Lung (tissue), 11 donors: ENCODE measurements at regions not wholly inside any gene's neighbourhood (a gene's known extent, or its start where the extent isn't known, plus 50 kb on each side); places are given as distances from the start of the nearest gene placed in this dataset.

ENCODE experiments used
- ATAC-seq: fragments of 200-7000 bp; cut with Tn5 transposase; one replicate; pipeline ENCODE4 v1.9.1; 2020; ENCODE audit warnings: moderate number of reproducible peaks; ENCODE audit not compliant: insufficient read depth, low FRiP score
- DNase-seq, 3 donors: peaks; one replicate each; pipeline ENCODE4 v3.0.0-alpha.2; 2013 to 2017
- H3K27ac ChIP-seq, 2 donors: one replicate each; pipeline ENCODE4 v1.5.1; 2013; ENCODE audit warnings: mild to moderate bottlenecking in 2 of 2, moderate library complexity in 2 of 2, control low read depth in 1 of 2, inconsistent platforms in 1 of 2, low read depth in 1 of 2, low read length in 1 of 2
- H3K27me3 ChIP-seq, 3 donors: one replicate each; pipeline ENCODE4 v1.5.1; 2013; ENCODE audit warnings: low read length in 2 of 3; ENCODE audit not compliant: control insufficient read depth in 3 of 3, insufficient read depth in 3 of 3
- H3K36me3 ChIP-seq, 4 donors: one replicate each; pipeline ENCODE4 v1.5.1; 2013; ENCODE audit warnings: low read length in 4 of 4, mild to moderate bottlenecking in 1 of 4, moderate library complexity in 1 of 4; ENCODE audit not compliant: control insufficient read depth in 4 of 4, insufficient read depth in 4 of 4
- H3K4me1 ChIP-seq, 5 donors: one replicate each; pipeline ENCODE4 v1.5.1; 2013; ENCODE audit warnings: low read length in 5 of 5, mild to moderate bottlenecking in 2 of 5, moderate library complexity in 1 of 5; ENCODE audit not compliant: control insufficient read depth in 5 of 5, insufficient read depth in 5 of 5
- H3K4me3 ChIP-seq: one replicate; pipeline ENCODE4 v1.5.1; 2013; ENCODE audit warnings: mild to moderate bottlenecking, control low read depth, moderate library complexity
- H3K9ac ChIP-seq, 2 donors: one replicate each; pipeline ENCODE4 v1.5.1; 2013; ENCODE audit warnings: low read length in 2 of 2, control low read depth in 1 of 2; ENCODE audit not compliant: insufficient read depth in 1 of 2
- H3K9me3 ChIP-seq, 4 donors: one replicate each; pipeline ENCODE4 v1.5.1; 2013; ENCODE audit warnings: low read length in 3 of 4, mild to moderate bottlenecking in 1 of 4, moderate library complexity in 1 of 4; ENCODE audit not compliant: control insufficient read depth in 4 of 4, insufficient read depth in 3 of 4
- WGBS, 2 donors: extraction: QIAGEN DNeasy Blood & Tissue Kit; methylation state at CpG; one replicate each; pipeline ENCODE4 v1.1.7; 2013; 5-methylcytosine and 5-hydroxymethylcytosine counted together
- TF ChIP-seq, protein P1 (sequence below): IDR thresholded peaks from 2 replicates; pipeline ENCODE4 v1.5.1; 2012; ENCODE audit warnings: mild to moderate bottlenecking; ENCODE audit errors: control extremely low read depth, extremely low read depth
- donor health status: control.
- donor health status: control.
- donor health status: Bipolar disorder and iron deficiency.
- donor health status: healthy.
- donor health status: DM: yes; HTN: yes; CAD: no.

DNA sequence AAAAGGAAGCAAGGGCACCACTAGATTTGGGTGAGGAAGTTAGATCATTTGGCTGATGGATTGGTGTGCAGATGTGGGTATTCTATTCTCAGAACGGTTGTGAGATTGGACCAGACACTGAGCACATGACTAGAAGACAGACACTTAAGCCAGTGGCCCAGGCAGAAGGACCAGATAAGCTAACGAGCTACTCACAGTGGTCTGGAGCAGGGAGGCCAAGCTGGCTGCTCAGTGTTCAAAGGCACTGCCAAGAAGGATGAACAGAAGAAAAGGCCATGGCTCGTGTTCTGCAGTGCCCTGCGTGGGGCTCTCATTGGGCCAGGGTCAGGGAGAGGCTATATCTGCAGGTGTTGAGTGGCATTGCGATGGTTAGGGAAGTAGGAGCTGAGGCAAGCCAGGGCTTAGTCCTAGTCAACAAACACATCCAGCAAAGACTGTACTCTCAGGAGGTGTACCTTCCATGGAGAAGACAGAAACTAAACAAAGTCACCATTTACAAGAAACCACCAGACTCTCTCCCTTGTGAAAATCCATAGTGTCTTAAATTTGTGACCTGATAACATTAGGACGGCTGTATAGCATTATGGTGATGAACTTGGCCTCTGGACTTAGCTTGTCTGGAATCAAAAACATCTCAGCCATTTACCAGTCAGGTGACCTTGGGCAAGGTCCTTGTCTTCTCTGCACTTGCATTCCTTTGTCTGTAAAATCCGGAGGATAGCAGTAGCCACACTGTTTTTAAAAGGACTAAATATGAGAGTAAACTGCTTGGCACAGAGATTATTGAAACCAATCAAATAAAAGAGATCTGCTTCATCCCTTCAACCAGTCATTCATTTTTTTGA lies 274.5 kb downstream of the SIPA1L2 start:
- no peak for DNase-seq
- TF ChIP-seq, protein P1, sequence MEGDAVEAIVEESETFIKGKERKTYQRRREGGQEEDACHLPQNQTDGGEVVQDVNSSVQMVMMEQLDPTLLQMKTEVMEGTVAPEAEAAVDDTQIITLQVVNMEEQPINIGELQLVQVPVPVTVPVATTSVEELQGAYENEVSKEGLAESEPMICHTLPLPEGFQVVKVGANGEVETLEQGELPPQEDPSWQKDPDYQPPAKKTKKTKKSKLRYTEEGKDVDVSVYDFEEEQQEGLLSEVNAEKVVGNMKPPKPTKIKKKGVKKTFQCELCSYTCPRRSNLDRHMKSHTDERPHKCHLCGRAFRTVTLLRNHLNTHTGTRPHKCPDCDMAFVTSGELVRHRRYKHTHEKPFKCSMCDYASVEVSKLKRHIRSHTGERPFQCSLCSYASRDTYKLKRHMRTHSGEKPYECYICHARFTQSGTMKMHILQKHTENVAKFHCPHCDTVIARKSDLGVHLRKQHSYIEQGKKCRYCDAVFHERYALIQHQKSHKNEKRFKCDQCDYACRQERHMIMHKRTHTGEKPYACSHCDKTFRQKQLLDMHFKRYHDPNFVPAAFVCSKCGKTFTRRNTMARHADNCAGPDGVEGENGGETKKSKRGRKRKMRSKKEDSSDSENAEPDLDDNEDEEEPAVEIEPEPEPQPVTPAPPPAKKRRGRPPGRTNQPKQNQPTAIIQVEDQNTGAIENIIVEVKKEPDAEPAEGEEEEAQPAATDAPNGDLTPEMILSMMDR, result no peak
- Histone ChIP-seq H3K4me1 (no peaks in the 10 kb centered on the region), H3K9me3 (no peaks in the 10 kb centered on the region), H3K27me3 (no peaks in the 10 kb centered on the region), H3K36me3 (no peaks in the 10 kb centered on the region), H3K27ac (no peak overlapping the region), H3K9ac (no peak overlapping the region), H3K4me3 (no peak overlapping the region)
- WGBS, 2 donors, result 74 to 79% methylated on average over 7 of the region's 7 CpGs
- ATAC-seq, result no peak

DNA sequence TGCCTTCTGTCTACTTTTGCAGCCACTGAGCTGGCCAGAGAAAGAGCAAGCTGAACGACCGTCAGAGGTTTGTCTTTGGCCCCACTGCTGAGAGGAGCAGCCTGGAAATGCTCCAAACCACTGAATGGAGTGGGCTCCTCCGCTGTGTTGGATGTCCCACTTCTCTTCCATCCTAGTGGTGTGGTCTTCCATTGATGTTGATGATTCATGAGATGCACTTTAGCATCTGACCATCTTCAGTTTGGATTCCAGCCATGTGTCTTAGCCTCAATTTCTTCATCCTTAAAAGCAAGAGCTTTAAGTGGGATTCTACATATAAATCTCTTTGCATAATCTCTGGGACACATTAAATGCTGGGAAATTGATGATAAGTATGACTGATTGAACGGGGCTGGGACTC lies 276.9 kb downstream of the SIPA1L2 start:
- Histone ChIP-seq H3K4me1 (no peaks in the 10 kb centered on the region), H3K36me3 (no peaks in the 10 kb centered on the region), H3K27ac (no peak overlapping the region), H3K9ac (no peak overlapping the region), H3K9me3 (no peaks in the 10 kb centered on the region), H3K4me3 (no peak overlapping the region), H3K27me3 (no peaks in the 10 kb centered on the region)
- WGBS, 2 donors, result 76 to 85% methylated on average over 4 of the region's 4 CpGs
- TF ChIP-seq, protein P1, result no peak
- ATAC-seq (no peak), DNase-seq (peak in 2 of 3 donors; percentile 9 to 47)

DNA sequence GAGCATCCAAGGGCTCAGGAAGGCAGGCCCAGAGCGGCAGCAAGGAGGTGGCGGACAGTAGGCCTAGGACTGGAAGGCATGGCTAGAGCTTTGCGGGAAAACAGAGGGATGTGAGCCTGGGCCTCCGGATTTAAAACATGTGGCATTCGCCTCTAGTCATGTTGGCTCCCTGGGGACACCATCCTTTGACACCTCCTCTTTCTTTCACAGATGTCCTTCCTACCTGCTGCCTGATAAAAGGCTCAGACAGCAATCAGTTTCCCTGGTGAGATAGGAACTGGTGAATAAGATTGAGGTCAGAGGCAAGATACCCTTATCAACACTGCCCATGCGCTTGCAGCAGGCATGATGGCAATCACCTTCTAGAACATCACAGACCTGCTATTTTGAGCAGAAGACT lies 277.6 kb downstream of the SIPA1L2 start:
- Histone ChIP-seq H3K27ac (no peak overlapping the region), H3K9me3 (no peaks in the 10 kb centered on the region), H3K27me3 (no peaks in the 10 kb centered on the region), H3K9ac (no peak overlapping the region), H3K4me1 (no peaks in the 10 kb centered on the region), H3K4me3 (no peak overlapping the region), H3K36me3 (no peaks in the 10 kb centered on the region)
- ATAC-seq, result no peak
- DNase-seq, result no peak
- TF ChIP-seq, protein P1, result no peak
- WGBS, 2 donors, result 95 to 98% methylated on average over 6 of the region's 6 CpGs
